IMR-90 (cell line): ENCODE measurements at regions not wholly inside any gene's neighbourhood (a gene's known extent, or its start where the extent isn't known, plus 50 kb on each side); places are given as distances from the start of the nearest gene placed in this dataset.
A peak's percentile ranks its signal among the peaks of the same experiment; 100 is the strongest.

Source experiments
- ATAC-seq: fragments of 200-7000 bp; cut with Tn5 transposase; 2 replicates; pipeline ENCODE4 v1.9.1; 2020; ENCODE audit warnings: low read depth, mild to moderate bottlenecking, moderate library complexity
- BruUV-seq: library from RNA; stranded (reverse); fragments of 400-500 nt; replicated peaks from 2 replicates; lab custom pipeline; 2021; lab: Mats Ljungman, UMichigan
- CTCF ChIA-PET: fragments of 300-600 bp; formaldehyde crosslinking; extraction: SDS; loops from one replicate; lab custom pipeline; 2021; ENCODE audit warnings: antibody characterized with exemption; lab: Yijun Ruan, JAX
- POLR2A ChIA-PET: fragments of 300-600 bp; sonication (Branson Sonifier 250); formaldehyde crosslinking; loops from one replicate; lab custom pipeline; 2022; ENCODE audit warnings: antibody characterized with exemption; ENCODE audit not compliant: unreplicated experiment; lab: Charles Lee
- DNase-seq: peaks from one replicate; pipeline ENCODE4 v3.0.0; 2013
- H2AFZ ChIP-seq: replicated peaks from 2 replicates; pipeline ENCODE3; 2013; ENCODE audit warnings: low read length, mild to moderate bottlenecking; ENCODE audit not compliant: poor library complexity
- H2AK5ac ChIP-seq: 2 replicates; pipeline ENCODE4 v1.6.1; 2013; ENCODE audit warnings: low read depth, low read length, inconsistent platforms
- H2AK9ac ChIP-seq: replicated peaks from 2 replicates; pipeline ENCODE3; 2013; ENCODE audit warnings: mild to moderate bottlenecking, low read depth, low read length, moderate library complexity; ENCODE audit not compliant: poor library complexity
- H2BK120ac ChIP-seq: 2 replicates; pipeline ENCODE4 v1.6.1; 2013; ENCODE audit warnings: low read depth, low read length, inconsistent platforms
- H2BK15ac ChIP-seq: 3 replicates; pipeline ENCODE4 v1.6.1; 2013; ENCODE audit warnings: low read depth, low read length, inconsistent platforms
- H2BK20ac ChIP-seq: 2 replicates; pipeline ENCODE4 v1.6.1; 2013; ENCODE audit warnings: low read depth, mild to moderate bottlenecking, inconsistent platforms, low read length, moderate library complexity
- H2BK5ac ChIP-seq: 2 replicates; pipeline ENCODE4 v1.6.1; 2013; ENCODE audit warnings: mild to moderate bottlenecking, low read depth, low read length, inconsistent platforms; ENCODE audit not compliant: poor library complexity, severe bottlenecking
- H3K14ac ChIP-seq: replicated peaks from 2 replicates; pipeline ENCODE4 v1.6.1; 2013; ENCODE audit warnings: low read depth, low read length, inconsistent platforms
- H3K18ac ChIP-seq: 2 replicates; pipeline ENCODE4 v1.6.1; 2013; ENCODE audit warnings: low read depth, low read length, control low read depth
- H3K23ac ChIP-seq: 2 replicates; pipeline ENCODE4 v1.6.1; 2013; ENCODE audit warnings: low read depth, low read length, inconsistent platforms
- H3K27ac ChIP-seq: 2 replicates; pipeline ENCODE4 v1.5.1; 2013; ENCODE audit warnings: mild to moderate bottlenecking, control low read depth, low read length; ENCODE audit not compliant: insufficient read depth
- H3K27me3 ChIP-seq: 2 replicates; pipeline ENCODE4 v1.6.1; 2013; ENCODE audit warnings: low read length; ENCODE audit not compliant: control insufficient read depth, insufficient read depth
- H3K36me3 ChIP-seq: 2 replicates; pipeline ENCODE4 v1.6.1; 2013; ENCODE audit warnings: low read length, mixed read lengths; ENCODE audit not compliant: control insufficient read depth, insufficient read depth
- H3K4ac ChIP-seq: 2 replicates; pipeline ENCODE4 v1.6.1; 2013; ENCODE audit warnings: low read depth, low read length, inconsistent platforms
- H3K4me1 ChIP-seq: 2 replicates; pipeline ENCODE4 v1.6.1; 2013; ENCODE audit warnings: low read length, mixed read lengths; ENCODE audit not compliant: control insufficient read depth, insufficient read depth
- H3K4me2 ChIP-seq: 2 replicates; pipeline ENCODE4 v1.6.1; 2013; ENCODE audit warnings: low read depth, mild to moderate bottlenecking, control low read depth, low read length, moderate library complexity
- H3K4me3 ChIP-seq: 2 replicates; pipeline ENCODE4 v1.5.1; 2013; ENCODE audit warnings: low read depth, mild to moderate bottlenecking, control low read depth, low read length, moderate library complexity; ENCODE audit not compliant: insufficient read depth
- H3K56ac ChIP-seq: 2 replicates; pipeline ENCODE4 v1.6.1; 2013; ENCODE audit warnings: low read length, inconsistent platforms; ENCODE audit not compliant: insufficient read depth; ENCODE audit errors: extremely low read depth
- H3K79me1 ChIP-seq, 2 experiments: 2 replicates each; pipeline ENCODE4 v1.6.1; 2013; ENCODE audit warnings: low read length in 2 of 2, inconsistent platforms in 1 of 2, low read depth in 1 of 2
- H3K9ac ChIP-seq: 2 replicates; pipeline ENCODE4 v1.6.1; 2013; ENCODE audit warnings: low read depth, low read length, control low read depth
- H3K9me1 ChIP-seq: 2 replicates; pipeline ENCODE4 v1.6.1; 2013; ENCODE audit warnings: low read length, inconsistent platforms; ENCODE audit not compliant: insufficient read depth
- H3K9me3 ChIP-seq: 2 replicates; pipeline ENCODE4 v1.6.1; 2013; ENCODE audit warnings: low read length; ENCODE audit not compliant: control insufficient read depth, insufficient read depth
- H4K20me1 ChIP-seq: 2 replicates; pipeline ENCODE4 v1.6.1; 2013; ENCODE audit warnings: low read length, inconsistent platforms; ENCODE audit not compliant: insufficient read depth
- H4K5ac ChIP-seq: 2 replicates; pipeline ENCODE4 v1.6.1; 2013; ENCODE audit warnings: mild to moderate bottlenecking, low read depth, low read length, control low read depth
- H4K8ac ChIP-seq, 2 experiments: 2 replicates each; pipeline ENCODE4 v1.6.1; 2013; ENCODE audit warnings: low read depth in 2 of 2, low read length in 2 of 2, control low read depth in 1 of 2, inconsistent platforms in 1 of 2
- H4K91ac ChIP-seq: 2 replicates; pipeline ENCODE4 v1.6.1; 2013; ENCODE audit warnings: low read depth, low read length, inconsistent platforms; ENCODE audit not compliant: insufficient read depth
- RCOR1 ChIP-seq: IDR thresholded peaks from 2 replicates; pipeline ENCODE4 v1.6.1; 2012; ENCODE audit warnings: mild to moderate bottlenecking, low read length, improper control_type of control experiment; ENCODE audit not compliant: insufficient replicate concordance
- WGBS, 2 experiments: methylation state at CpG; one replicate each; pipeline versions ENCODE4 v1.1.5 to v1.1.7; 2013; ENCODE audit warnings: missing lambda C conversion rate in 2 of 2; ENCODE audit not compliant: insufficient read length in 1 of 2; ENCODE audit errors: extremely low coverage in 2 of 2; 5-methylcytosine and 5-hydroxymethylcytosine counted together
- dilution Hi-C: fragments of 300-500 bp; cut with HindIII; formaldehyde crosslinking; loops from one replicate; pipeline ENCODE4 v1.14.3; 2018; ENCODE audit warnings: low sequenced_read_pairs; ENCODE audit not compliant: unreplicated experiment
- in situ Hi-C: fragments of 300-500 bp; cut with MboI; formaldehyde crosslinking; loops from 3 replicates; pipeline ENCODE4 v1.14.3; 2019; ENCODE audit warnings: low sequenced_read_pairs, inconsistent platforms, mixed read lengths
- intact Hi-C: fragments of 100-400 bp; cut with micrococcal nuclease; formaldehyde crosslinking; loops from 2 replicates; pipeline ENCODE4 v1.10.0; 2022

DNA sequence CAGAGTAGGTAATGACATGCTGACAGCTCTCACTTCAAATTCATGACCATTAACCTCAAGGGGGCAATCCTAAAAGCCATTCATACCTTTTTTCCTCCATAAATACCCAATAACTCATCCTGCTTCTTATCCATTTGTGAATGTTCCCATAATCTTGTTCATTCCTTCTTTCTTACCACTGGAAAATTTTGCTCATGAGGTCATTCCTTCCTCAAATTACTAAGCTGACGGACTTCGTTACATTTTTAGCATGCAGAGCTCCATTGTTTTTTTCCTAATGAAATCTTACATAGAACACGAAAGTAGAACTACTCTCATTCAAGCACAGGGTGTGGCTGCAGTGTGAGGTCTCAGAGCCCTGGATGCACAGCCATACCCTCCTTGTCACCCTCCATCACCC is 276.5 kb upstream of the DPYD start:
- CTCF ChIA-PET = interaction anchor here (0.7 to 2.1 kb wide), 2 partner anchors 10 to 1059 kb away, joined by 3 to 5 read pairs; no protein-coding TSS in a partner anchor

More for the DNA sequence above, 276.5 kb upstream of the DPYD start:
- Histone ChIP-seq H2BK20ac (0 out of 2 replicates have a peak overlapping the region, but pooled peaks have one; percentile 0), H3K9me3 (no peaks in the 10 kb centered on the region), H4K91ac (no peak overlapping the region), H3K14ac (no peak overlapping the region), H3K79me1 (no peaks in the 10 kb centered on the region), H3K4me2 (no peak overlapping the region), H3K4me1 (peaks cover 5% of the 10 kb centered on the region), H2AK9ac (no peak overlapping the region), H3K27me3 (no peaks in the 10 kb centered on the region), H2BK120ac (no peak overlapping the region), H3K36me3 (no peaks in the 10 kb centered on the region), H3K18ac (no peak overlapping the region), H3K9ac (no peak overlapping the region), H3K9me1 (no peaks in the 10 kb centered on the region), H2AK5ac (no peak overlapping the region), H3K27ac (no peak overlapping the region), H3K4me3 (no peak overlapping the region), H3K4ac (no peak overlapping the region), H2BK5ac (no peak overlapping the region), H4K5ac (no peak overlapping the region), H4K20me1 (no peaks in the 10 kb centered on the region), H4K8ac (no peak overlapping the region), H3K23ac (no peak overlapping the region), H2AFZ (no peak overlapping the region), H2BK15ac (no peak overlapping the region), H3K56ac (no peak overlapping the region)
- no CpG with 5 or more reads among the region's 3 CpGs for WGBS, 2 experiments
- in situ Hi-C loops (no loop called here), dilution Hi-C loops (no loop called here), intact Hi-C loops (no loop called here)
- TF ChIP-seq RCOR1 = no peak
- POLR2A ChIA-PET = no interaction called here
- peak; percentile 33 for DNase-seq
- ATAC-seq = no peak
- BruUV-seq = no TSS peak
